CD8-positive, alpha-beta memory T cell (primary cell): ENCODE measurements at regions not wholly inside any gene's neighbourhood (a gene's known extent, or its start where the extent isn't known, plus 50 kb on each side); places are given as distances from the start of the nearest gene placed in this dataset.

ENCODE experiments used
- CTCF ChIA-PET: fragments of 350-600 bp; sonication (Branson Sonifier 250); formaldehyde crosslinking; loops from one replicate; lab custom pipeline; 2021; ENCODE audit warnings: antibody characterized with exemption; lab: Charles Lee
- POLR2A ChIA-PET: fragments of 350-600 bp; sonication (Branson Sonifier 250); formaldehyde crosslinking; loops from one replicate; lab custom pipeline; 2021; ENCODE audit warnings: antibody characterized with exemption; lab: Charles Lee
- DNase-seq, 5 donors: peaks; one replicate each; pipeline versions ENCODE4 v3.0.0 to v3.0.0-alpha.2; 2020 to 2022; ENCODE audit warnings: mixed read lengths in 1 of 5
- H3K27ac ChIP-seq: one replicate; pipeline ENCODE4 v1.7.0; 2013; ENCODE audit warnings: low read depth, mild to moderate bottlenecking, low read length, moderate library complexity
- H3K27me3 ChIP-seq: 2 replicates; pipeline ENCODE4 v1.7.0; 2013; ENCODE audit warnings: low read length, mild to moderate bottlenecking; ENCODE audit not compliant: insufficient read depth, poor library complexity, severe bottlenecking
- H3K36me3 ChIP-seq: 2 replicates; pipeline ENCODE4 v1.7.0; 2013; ENCODE audit warnings: mild to moderate bottlenecking, low read length, moderate library complexity; ENCODE audit not compliant: insufficient read depth
- H3K4me1 ChIP-seq: 2 replicates; pipeline ENCODE4 v1.7.0; 2013; ENCODE audit warnings: mild to moderate bottlenecking, low read length, moderate library complexity; ENCODE audit not compliant: insufficient read depth
- H3K4me3 ChIP-seq: 2 replicates; pipeline ENCODE4 v1.7.0; 2013; ENCODE audit warnings: mild to moderate bottlenecking, low read length
- H3K9me3 ChIP-seq: 2 replicates; pipeline ENCODE4 v1.7.0; 2013; ENCODE audit warnings: mild to moderate bottlenecking, low read length
- H3K27ac Mint-ChIP-seq, 8 donors: one replicate each; pipeline ENCODE4 v1.8.0; 2020 to 2021; ENCODE audit warnings: mixed read lengths in 8 of 8, mild to moderate bottlenecking in 6 of 8, inconsistent platforms in 3 of 8, moderate library complexity in 3 of 8
- H3K27me3 Mint-ChIP-seq, 2 donors: one replicate each; pipeline ENCODE4 v1.8.0; 2020 to 2021; ENCODE audit warnings: mixed read lengths in 2 of 2, mild to moderate bottlenecking in 1 of 2, moderate library complexity in 1 of 2
- H3K36me3 Mint-ChIP-seq, 3 donors: one replicate each; pipeline ENCODE4 v1.8.0; 2020 to 2021; ENCODE audit warnings: mixed read lengths in 3 of 3, inconsistent platforms in 1 of 3, mild to moderate bottlenecking in 1 of 3
- H3K4me1 Mint-ChIP-seq, 3 donors: one replicate each; pipeline ENCODE4 v1.8.0; 2020 to 2021; ENCODE audit warnings: mixed read lengths in 3 of 3, inconsistent platforms in 1 of 3, mild to moderate bottlenecking in 1 of 3
- H3K4me3 Mint-ChIP-seq, 7 donors: one replicate each; pipeline ENCODE4 v1.8.0; 2020 to 2021; ENCODE audit warnings: mixed read lengths in 7 of 7, mild to moderate bottlenecking in 6 of 7, moderate library complexity in 4 of 7, inconsistent platforms in 2 of 7
- H3K9me3 Mint-ChIP-seq, 5 donors: one replicate each; pipeline ENCODE4 v1.8.0; 2020 to 2022; ENCODE audit warnings: mixed read lengths in 5 of 5, mild to moderate bottlenecking in 3 of 5, moderate library complexity in 2 of 5, inconsistent platforms in 1 of 5

GRCh38 chr22:27201741-27202140 lies 544.4 kb downstream of the MIAT start:
- DNase-seq: no peak
- Histone ChIP-seq H3K4me1 (no peaks in the 10 kb centered on the region), H3K27ac (no peak overlapping the region), H3K36me3 (no peaks in the 10 kb centered on the region), H3K27me3 (no peaks in the 10 kb centered on the region), H3K9me3 (no peaks in the 10 kb centered on the region), H3K4me3 (no peak overlapping the region)
- H3K4me1 Mint-ChIP-seq: no peaks in the 10 kb centered on the region
- H3K9me3 Mint-ChIP-seq: peaks cover 0 to 2% (median 0%) of the 10 kb centered on the region in 5 donors
- CTCF ChIA-PET: no interaction called here
- no peaks in the 10 kb centered on the region for H3K36me3 Mint-ChIP-seq
- no peak overlapping the region for H3K4me3 Mint-ChIP-seq
- no peaks in the 10 kb centered on the region for H3K27me3 Mint-ChIP-seq
- POLR2A ChIA-PET: no interaction called here
- no peak overlapping the region for H3K27ac Mint-ChIP-seq

- CTCF ChIA-PET: no interaction called here
- H3K27me3 ChIP-seq: no peaks in the 10 kb centered on the region
- Mint-ChIP-seq H3K36me3 (no peaks in the 10 kb centered on the region), H3K4me3 (no peak overlapping the region), H3K27me3 (no peaks in the 10 kb centered on the region), H3K9me3 (peaks cover 0 to 2% (median 0%) of the 10 kb centered on the region in 5 donors), H3K27ac (no peak overlapping the region), H3K4me1 (no peaks in the 10 kb centered on the region)
- H3K4me1 ChIP-seq: no peaks in the 10 kb centered on the region
- no peak for DNase-seq
- H3K27ac ChIP-seq: no peak overlapping the region
- H3K4me3 ChIP-seq: no peak overlapping the region
- no peaks in the 10 kb centered on the region for H3K36me3 ChIP-seq
- POLR2A ChIA-PET: no interaction called here
- no peaks in the 10 kb centered on the region for H3K9me3 ChIP-seq
Measured at GRCh38 chr22:27203276-27203660, 545.9 kb downstream of the MIAT start.

- no peaks in the 10 kb centered on the region for H3K9me3 ChIP-seq
- Mint-ChIP-seq H3K27me3 (peaks cover under 1 to 2% of the 10 kb centered on the region in 2 donors), H3K9me3 (peaks cover 0 to 2% (median 0%) of the 10 kb centered on the region in 5 donors), H3K36me3 (no peaks in the 10 kb centered on the region), H3K27ac (no peak overlapping the region), H3K4me3 (no peak overlapping the region), H3K4me1 (no peaks in the 10 kb centered on the region)
- no peak overlapping the region for H3K4me3 ChIP-seq
- H3K27ac ChIP-seq: no peak overlapping the region
- ChIA-PET CTCF (no interaction called here), POLR2A (no interaction called here)
- DNase-seq: no peak
- H3K27me3 ChIP-seq: no peaks in the 10 kb centered on the region
- H3K36me3 ChIP-seq: no peaks in the 10 kb centered on the region
- no peaks in the 10 kb centered on the region for H3K4me1 ChIP-seq
Measured at GRCh38 chr22:27204280-27204679, 546.9 kb downstream of the MIAT start.

DNA sequence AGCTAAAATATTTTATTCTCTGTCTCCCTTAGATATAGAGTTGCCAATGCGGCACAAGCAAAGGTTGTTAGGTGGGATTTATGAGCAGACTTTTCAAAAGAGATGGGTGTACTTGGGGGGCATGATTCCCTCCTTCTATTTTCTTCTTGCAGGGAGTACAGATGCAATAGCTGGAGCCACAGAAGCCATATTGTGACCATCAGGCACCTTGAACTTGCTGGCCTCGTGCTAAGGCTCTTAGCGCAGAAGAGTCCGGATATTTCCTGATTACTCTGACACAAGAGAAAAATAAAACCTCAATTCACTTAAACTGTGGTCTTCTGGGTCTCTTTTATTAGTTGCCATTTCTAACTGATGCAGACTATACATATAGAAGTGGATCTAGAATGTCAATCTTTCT lies 547.4 kb downstream of the MIAT start:
- no peaks in the 10 kb centered on the region for H3K9me3 ChIP-seq
- no peak for DNase-seq
- no peak overlapping the region for H3K27ac ChIP-seq
- no peak overlapping the region for H3K4me3 Mint-ChIP-seq
- H3K27me3 Mint-ChIP-seq: peaks cover 4 to 6% of the 10 kb centered on the region in 2 donors
- no peaks in the 10 kb centered on the region for H3K27me3 ChIP-seq
- H3K4me3 ChIP-seq: no peak overlapping the region
- H3K4me1 ChIP-seq: no peaks in the 10 kb centered on the region
- no peaks in the 10 kb centered on the region for H3K36me3 ChIP-seq
- POLR2A ChIA-PET: no interaction called here
- H3K27ac Mint-ChIP-seq: peak overlapping the region in 1 of 8 donors; percentile 29
- no peaks in the 10 kb centered on the region for H3K36me3 Mint-ChIP-seq
- H3K9me3 Mint-ChIP-seq: peaks cover 0 to 2% (median 0%) of the 10 kb centered on the region in 5 donors
- CTCF ChIA-PET: no interaction called here
- H3K4me1 Mint-ChIP-seq: no peaks in the 10 kb centered on the region

- H3K27me3 Mint-ChIP-seq: peaks cover 4 to 6% of the 10 kb centered on the region in 2 donors
- POLR2A ChIA-PET: no interaction called here
- no peaks in the 10 kb centered on the region for H3K36me3 ChIP-seq
- no peaks in the 10 kb centered on the region for H3K4me1 ChIP-seq
- H3K27ac ChIP-seq: no peak overlapping the region
- no peak overlapping the region for H3K4me3 ChIP-seq
- H3K4me3 Mint-ChIP-seq: no peak overlapping the region
- CTCF ChIA-PET: no interaction called here
- H3K9me3 Mint-ChIP-seq: peaks cover 0 to 2% (median 0%) of the 10 kb centered on the region in 5 donors
- H3K36me3 Mint-ChIP-seq: no peaks in the 10 kb centered on the region
- H3K9me3 ChIP-seq: no peaks in the 10 kb centered on the region
- no peaks in the 10 kb centered on the region for H3K4me1 Mint-ChIP-seq
- H3K27ac Mint-ChIP-seq: no peak overlapping the region
- no peak for DNase-seq
- H3K27me3 ChIP-seq: no peaks in the 10 kb centered on the region
Measured at GRCh38 chr22:27205492-27206373, 548.3 kb downstream of the MIAT start.

GRCh38 chr22:27206374-27207133 lies 549.2 kb downstream of the MIAT start:
- Mint-ChIP-seq H3K9me3 (peaks cover 0 to 2% (median 0%) of the 10 kb centered on the region in 5 donors), H3K4me1 (no peaks in the 10 kb centered on the region), H3K27me3 (peaks cover 8 to 10% of the 10 kb centered on the region in 2 donors), H3K4me3 (no peak overlapping the region), H3K36me3 (no peaks in the 10 kb centered on the region), H3K27ac (no peak overlapping the region)
- Histone ChIP-seq H3K9me3 (no peaks in the 10 kb centered on the region), H3K4me1 (no peaks in the 10 kb centered on the region), H3K36me3 (no peaks in the 10 kb centered on the region), H3K4me3 (no peak overlapping the region), H3K27ac (no peak overlapping the region), H3K27me3 (no peaks in the 10 kb centered on the region)
- DNase-seq: no peak
- ChIA-PET POLR2A (no interaction called here), CTCF (no interaction called here)

GRCh38 chr22:27207266-27207665 lies 549.9 kb downstream of the MIAT start:
- H3K36me3 Mint-ChIP-seq: no peaks in the 10 kb centered on the region
- no peaks in the 10 kb centered on the region for H3K27me3 ChIP-seq
- no peaks in the 10 kb centered on the region for H3K4me1 Mint-ChIP-seq
- peaks cover 0 to 2% (median 0%) of the 10 kb centered on the region in 5 donors for H3K9me3 Mint-ChIP-seq
- no peak overlapping the region for H3K4me3 ChIP-seq
- no peak for DNase-seq
- H3K27ac Mint-ChIP-seq: no peak overlapping the region
- no peak overlapping the region for H3K4me3 Mint-ChIP-seq
- no peak overlapping the region for H3K27ac ChIP-seq
- no peaks in the 10 kb centered on the region for H3K4me1 ChIP-seq
- CTCF ChIA-PET: no interaction called here
- H3K9me3 ChIP-seq: no peaks in the 10 kb centered on the region
- H3K27me3 Mint-ChIP-seq: peaks cover 8 to 10% of the 10 kb centered on the region in 2 donors
- POLR2A ChIA-PET: no interaction called here
- H3K36me3 ChIP-seq: no peaks in the 10 kb centered on the region

DNA sequence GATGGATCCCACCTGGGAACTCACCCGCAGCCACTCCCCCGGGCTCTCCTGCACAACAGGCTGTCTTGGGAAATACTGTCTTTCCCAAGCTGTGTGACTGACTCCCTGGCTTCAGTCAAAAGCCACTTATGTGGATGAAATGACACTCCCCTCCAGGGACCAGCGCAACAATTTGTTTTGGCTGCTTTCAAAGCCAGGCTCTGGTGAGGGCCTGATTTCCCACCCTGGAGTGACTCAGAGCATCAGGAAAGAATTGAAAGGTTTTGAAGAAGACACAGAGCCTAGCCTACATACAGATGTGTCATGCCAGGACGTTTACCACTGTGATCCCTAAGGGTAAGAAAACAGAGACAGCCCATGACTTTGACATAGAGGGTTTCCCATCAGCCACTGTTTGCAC lies 550.5 kb downstream of the MIAT start:
- no peak for DNase-seq

More for the DNA sequence above, 550.5 kb downstream of the MIAT start:
- no peaks in the 10 kb centered on the region for H3K4me1 ChIP-seq
- H3K4me3 ChIP-seq: no peak overlapping the region
- H3K27me3 ChIP-seq: no peaks in the 10 kb centered on the region
- no peaks in the 10 kb centered on the region for H3K4me1 Mint-ChIP-seq
- H3K27ac ChIP-seq: no peak overlapping the region
- H3K4me3 Mint-ChIP-seq: no peak overlapping the region
- peaks cover 8 to 13% of the 10 kb centered on the region in 2 donors for H3K27me3 Mint-ChIP-seq
- no peaks in the 10 kb centered on the region for H3K9me3 ChIP-seq
- H3K36me3 ChIP-seq: no peaks in the 10 kb centered on the region
- ChIA-PET POLR2A (no interaction called here), CTCF (no interaction called here)
- H3K27ac Mint-ChIP-seq: no peak overlapping the region
- H3K36me3 Mint-ChIP-seq: no peaks in the 10 kb centered on the region
- peaks cover 0 to 2% (median 0%) of the 10 kb centered on the region in 5 donors for H3K9me3 Mint-ChIP-seq
